ENCODE measurements at regions not wholly inside any gene's neighbourhood (a gene's known extent, or its start where the extent isn't known, plus 50 kb on each side); places are given as distances from the start of the nearest gene placed in this dataset.

DNA sequence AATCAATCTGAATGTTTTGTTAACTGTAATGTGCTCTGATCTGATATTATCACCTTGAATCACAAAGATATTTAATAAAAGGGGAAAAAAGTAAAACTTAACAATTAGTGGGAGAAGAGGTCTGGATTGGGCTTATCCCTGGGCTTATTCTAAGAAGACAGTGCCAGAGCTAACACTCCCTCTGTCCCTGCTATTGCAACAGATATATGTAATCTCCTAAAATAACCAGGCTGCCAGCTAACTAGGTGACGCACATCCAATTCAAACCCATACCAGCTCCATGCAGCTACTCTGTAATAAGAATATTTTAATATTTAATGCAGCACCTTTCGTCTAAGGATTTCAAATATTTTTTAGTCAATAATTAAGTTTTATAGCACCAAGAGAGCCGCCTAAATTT is 330.1 kb upstream of the MARCKS start:
- Histone ChIP-seq H3K9me3 (ENCODE audit: control insufficient read depth in 2 of 2, low read length in 2 of 2) (no peaks in the 10 kb centered on the region), H3K27me3 (ENCODE audit: control insufficient read depth in 1 of 2, insufficient read depth in 2 of 2, low read length in 2 of 2) (no peaks in the 10 kb centered on the region), H3K27ac (ENCODE audit: low read length) (no peak overlapping the region), H3K36me3 (ENCODE audit: control insufficient read depth in 2 of 2, insufficient read depth in 2 of 2, low read length in 2 of 2) (no peaks in the 10 kb centered on the region), H3K9ac (ENCODE audit: low read length in 2 of 2) (no peak overlapping the region), H3K4me3 (ENCODE audit: low read length in 2 of 2) (no peak overlapping the region), H3K4me1 (ENCODE audit: control insufficient read depth, insufficient read depth, low read length) (no peaks in the 10 kb centered on the region)

GRCh38 chr6:113528111-113528510 is 329.0 kb upstream of the MARCKS start:
- H3K36me3 ChIP-seq (ENCODE audit: control insufficient read depth in 2 of 2, insufficient read depth in 2 of 2, low read length in 2 of 2): no peaks in the 10 kb centered on the region
- no peak overlapping the region for H3K27ac ChIP-seq (ENCODE audit: low read length)
- no peak overlapping the region for H3K9ac ChIP-seq (ENCODE audit: low read length in 2 of 2)

DNA sequence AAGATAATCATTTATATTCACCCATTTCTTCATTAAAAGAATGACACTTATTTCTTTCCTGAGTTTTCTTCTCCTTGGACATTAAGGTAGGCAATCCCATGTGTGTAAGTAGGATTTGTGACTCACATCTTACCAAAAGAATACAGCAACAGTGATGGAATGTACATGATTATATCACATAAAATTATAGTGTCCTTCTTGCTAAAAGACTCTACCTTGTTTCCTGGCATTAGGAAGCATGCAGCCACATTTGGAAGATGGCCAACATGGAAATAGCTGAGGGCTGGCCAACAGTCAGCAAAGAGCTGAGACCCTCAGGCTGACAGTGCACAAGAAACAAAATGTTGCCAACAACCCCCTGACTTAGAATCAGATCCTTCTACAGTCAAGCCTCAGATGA is 327.9 kb upstream of the MARCKS start:
- Histone ChIP-seq H3K4me3 (ENCODE audit: low read length in 2 of 2) (no peak overlapping the region), H3K27ac (ENCODE audit: low read length) (no peak overlapping the region), H3K9ac (ENCODE audit: low read length in 2 of 2) (no peak overlapping the region), H3K27me3 (ENCODE audit: control insufficient read depth in 1 of 2, insufficient read depth in 2 of 2, low read length in 2 of 2) (no peaks in the 10 kb centered on the region), H3K4me1 (ENCODE audit: control insufficient read depth, insufficient read depth, low read length) (no peaks in the 10 kb centered on the region), H3K9me3 (ENCODE audit: control insufficient read depth in 2 of 2, low read length in 2 of 2) (no peaks in the 10 kb centered on the region), H3K36me3 (ENCODE audit: control insufficient read depth in 2 of 2, insufficient read depth in 2 of 2, low read length in 2 of 2) (no peaks in the 10 kb centered on the region)

More at GRCh38 chr6:113528111-113528510, 329.0 kb upstream of the MARCKS start:
- no peaks in the 10 kb centered on the region for H3K4me1 ChIP-seq (ENCODE audit: control insufficient read depth, insufficient read depth, low read length)
- H3K27me3 ChIP-seq (ENCODE audit: control insufficient read depth in 1 of 2, insufficient read depth in 2 of 2, low read length in 2 of 2): no peaks in the 10 kb centered on the region
- H3K4me3 ChIP-seq (ENCODE audit: low read length in 2 of 2): no peak overlapping the region
- no peaks in the 10 kb centered on the region for H3K9me3 ChIP-seq (ENCODE audit: control insufficient read depth in 2 of 2, low read length in 2 of 2)

DNA sequence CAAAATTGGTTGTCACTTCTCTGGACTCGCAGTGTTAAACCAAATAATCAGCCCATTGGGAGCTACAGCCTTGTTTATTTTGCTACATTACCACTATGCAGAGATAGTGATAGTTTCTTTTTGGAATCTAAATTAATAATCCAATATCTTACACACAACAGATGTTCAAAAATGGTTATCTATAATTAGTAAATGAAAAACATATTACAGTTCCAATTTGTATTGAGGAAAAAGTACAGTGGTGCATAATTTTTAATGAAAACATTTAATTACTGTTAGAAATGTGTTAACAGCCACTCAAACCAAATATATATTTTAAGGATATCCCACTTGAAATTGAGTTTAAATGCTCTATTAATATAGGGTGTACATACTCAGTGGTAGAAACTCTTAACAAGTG is 327.3 kb upstream of the MARCKS start:
- H3K4me1 ChIP-seq (ENCODE audit: control insufficient read depth, insufficient read depth, low read length): no peaks in the 10 kb centered on the region
- no peak overlapping the region for H3K27ac ChIP-seq (ENCODE audit: low read length)
- no peak overlapping the region for H3K9ac ChIP-seq (ENCODE audit: low read length in 2 of 2)
- no peaks in the 10 kb centered on the region for H3K27me3 ChIP-seq (ENCODE audit: control insufficient read depth in 1 of 2, insufficient read depth in 2 of 2, low read length in 2 of 2)
- no peak overlapping the region for H3K4me3 ChIP-seq (ENCODE audit: low read length in 2 of 2)
- no peaks in the 10 kb centered on the region for H3K36me3 ChIP-seq (ENCODE audit: control insufficient read depth in 2 of 2, insufficient read depth in 2 of 2, low read length in 2 of 2)
- H3K9me3 ChIP-seq (ENCODE audit: control insufficient read depth in 2 of 2, low read length in 2 of 2): no peaks in the 10 kb centered on the region

DNA sequence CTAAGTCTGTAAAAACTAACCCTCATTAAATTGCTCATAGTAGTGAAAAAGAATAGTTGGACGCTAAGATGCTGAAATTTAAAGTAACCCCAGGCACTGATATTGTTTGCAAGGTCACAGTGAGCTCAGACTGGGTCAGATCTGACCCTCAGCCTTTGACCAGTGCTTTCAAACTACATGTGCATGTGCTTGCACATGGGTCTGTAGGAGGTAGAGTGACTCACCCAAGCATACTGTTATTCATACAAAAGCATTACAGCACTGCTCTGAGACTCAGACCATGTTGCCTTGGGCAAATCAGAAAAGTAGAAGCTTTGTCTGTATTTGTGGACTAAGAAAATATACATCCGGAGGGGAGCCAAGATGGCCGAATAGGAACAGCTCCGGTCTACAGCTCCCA is 326.4 kb upstream of the MARCKS start:
- H3K36me3 ChIP-seq (ENCODE audit: control insufficient read depth in 2 of 2, insufficient read depth in 2 of 2, low read length in 2 of 2): no peaks in the 10 kb centered on the region
- H3K27me3 ChIP-seq (ENCODE audit: control insufficient read depth in 1 of 2, insufficient read depth in 2 of 2, low read length in 2 of 2): no peaks in the 10 kb centered on the region
- H3K9me3 ChIP-seq (ENCODE audit: control insufficient read depth in 2 of 2, low read length in 2 of 2): no peaks in the 10 kb centered on the region
- H3K9ac ChIP-seq (ENCODE audit: low read length in 2 of 2): no peak overlapping the region
- H3K4me3 ChIP-seq (ENCODE audit: low read length in 2 of 2): no peak overlapping the region
- no peaks in the 10 kb centered on the region for H3K4me1 ChIP-seq (ENCODE audit: control insufficient read depth, insufficient read depth, low read length)
- no peak overlapping the region for H3K27ac ChIP-seq (ENCODE audit: low read length)

GRCh38 chr6:113539202-113539601 is 317.9 kb upstream of the MARCKS start:
- Histone ChIP-seq H3K9ac (ENCODE audit: low read length in 2 of 2) (no peak overlapping the region), H3K4me3 (ENCODE audit: low read length in 2 of 2) (no peak overlapping the region), H3K9me3 (ENCODE audit: control insufficient read depth in 2 of 2, low read length in 2 of 2) (no peaks in the 10 kb centered on the region), H3K27me3 (ENCODE audit: control insufficient read depth in 1 of 2, insufficient read depth in 2 of 2, low read length in 2 of 2) (no peaks in the 10 kb centered on the region), H3K27ac (ENCODE audit: low read length) (no peak overlapping the region), H3K36me3 (ENCODE audit: control insufficient read depth in 2 of 2, insufficient read depth in 2 of 2, low read length in 2 of 2) (no peaks in the 10 kb centered on the region), H3K4me1 (ENCODE audit: control insufficient read depth, insufficient read depth, low read length) (no peaks in the 10 kb centered on the region)

GRCh38 chr6:113539623-113540022 is 317.5 kb upstream of the MARCKS start:
- Histone ChIP-seq H3K9ac (ENCODE audit: low read length in 2 of 2) (no peak overlapping the region), H3K36me3 (ENCODE audit: control insufficient read depth in 2 of 2, insufficient read depth in 2 of 2, low read length in 2 of 2) (no peaks in the 10 kb centered on the region), H3K4me3 (ENCODE audit: low read length in 2 of 2) (no peak overlapping the region), H3K9me3 (ENCODE audit: control insufficient read depth in 2 of 2, low read length in 2 of 2) (no peaks in the 10 kb centered on the region), H3K27ac (ENCODE audit: low read length) (no peak overlapping the region), H3K27me3 (ENCODE audit: control insufficient read depth in 1 of 2, insufficient read depth in 2 of 2, low read length in 2 of 2) (no peaks in the 10 kb centered on the region), H3K4me1 (ENCODE audit: control insufficient read depth, insufficient read depth, low read length) (no peaks in the 10 kb centered on the region)

DNA sequence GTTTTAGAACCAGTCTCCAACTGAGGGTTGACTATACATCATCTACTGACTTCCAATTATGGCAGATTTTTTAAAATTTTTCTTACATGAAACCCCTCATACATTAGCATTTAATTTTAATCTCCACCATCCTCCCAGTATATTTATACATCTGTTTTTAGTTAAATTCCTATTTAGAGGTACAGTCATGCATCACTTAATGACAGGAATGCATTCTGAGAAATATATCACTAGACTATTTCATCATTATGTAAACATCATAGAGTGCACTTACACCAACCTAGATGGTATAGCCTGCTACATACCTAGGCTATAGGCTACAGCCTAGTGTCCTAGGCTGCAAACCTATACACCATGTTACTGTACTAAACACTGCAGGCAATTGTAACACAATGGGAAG is 316.7 kb upstream of the MARCKS start:
- H3K27me3 ChIP-seq (ENCODE audit: control insufficient read depth in 1 of 2, insufficient read depth in 2 of 2, low read length in 2 of 2): no peaks in the 10 kb centered on the region
- no peak overlapping the region for H3K9ac ChIP-seq (ENCODE audit: low read length in 2 of 2)
- H3K4me3 ChIP-seq (ENCODE audit: low read length in 2 of 2): no peak overlapping the region
- no peaks in the 10 kb centered on the region for H3K36me3 ChIP-seq (ENCODE audit: control insufficient read depth in 2 of 2, insufficient read depth in 2 of 2, low read length in 2 of 2)
- no peaks in the 10 kb centered on the region for H3K9me3 ChIP-seq (ENCODE audit: control insufficient read depth in 2 of 2, low read length in 2 of 2)
- no peaks in the 10 kb centered on the region for H3K4me1 ChIP-seq (ENCODE audit: control insufficient read depth, insufficient read depth, low read length)
- no peak overlapping the region for H3K27ac ChIP-seq (ENCODE audit: low read length)

- H3K4me1 ChIP-seq (ENCODE audit: control insufficient read depth, insufficient read depth, low read length): no peaks in the 10 kb centered on the region
- H3K27ac ChIP-seq (ENCODE audit: low read length): no peak overlapping the region
- H3K27me3 ChIP-seq (ENCODE audit: control insufficient read depth in 1 of 2, insufficient read depth in 2 of 2, low read length in 2 of 2): no peaks in the 10 kb centered on the region
- no peak overlapping the region for H3K9ac ChIP-seq (ENCODE audit: low read length in 2 of 2)
- no peaks in the 10 kb centered on the region for H3K36me3 ChIP-seq (ENCODE audit: control insufficient read depth in 2 of 2, insufficient read depth in 2 of 2, low read length in 2 of 2)
- H3K4me3 ChIP-seq (ENCODE audit: low read length in 2 of 2): no peak overlapping the region
- H3K9me3 ChIP-seq (ENCODE audit: control insufficient read depth in 2 of 2, low read length in 2 of 2): no peaks in the 10 kb centered on the region
These were observed 306.0 kb upstream of the MARCKS start for GRCh38 chr6:113551168-113551567.

GRCh38 chr6:113556775-113557174 is 300.4 kb upstream of the MARCKS start:
- no peak overlapping the region for H3K9ac ChIP-seq (ENCODE audit: low read length in 2 of 2)
- H3K4me1 ChIP-seq (ENCODE audit: control insufficient read depth, insufficient read depth, low read length): no peaks in the 10 kb centered on the region
- no peaks in the 10 kb centered on the region for H3K27me3 ChIP-seq (ENCODE audit: control insufficient read depth in 1 of 2, insufficient read depth in 2 of 2, low read length in 2 of 2)
- no peak overlapping the region for H3K4me3 ChIP-seq (ENCODE audit: low read length in 2 of 2)
- H3K27ac ChIP-seq (ENCODE audit: low read length): no peak overlapping the region
- H3K9me3 ChIP-seq (ENCODE audit: control insufficient read depth in 2 of 2, low read length in 2 of 2): no peaks in the 10 kb centered on the region
- no peaks in the 10 kb centered on the region for H3K36me3 ChIP-seq (ENCODE audit: control insufficient read depth in 2 of 2, insufficient read depth in 2 of 2, low read length in 2 of 2)

GRCh38 chr6:113558431-113558830 is 298.7 kb upstream of the MARCKS start:
- H3K9ac ChIP-seq (ENCODE audit: low read length in 2 of 2): no peak overlapping the region
- no peaks in the 10 kb centered on the region for H3K4me1 ChIP-seq (ENCODE audit: control insufficient read depth, insufficient read depth, low read length)
- H3K9me3 ChIP-seq (ENCODE audit: control insufficient read depth in 2 of 2, low read length in 2 of 2): no peaks in the 10 kb centered on the region
- H3K27me3 ChIP-seq (ENCODE audit: control insufficient read depth in 1 of 2, insufficient read depth in 2 of 2, low read length in 2 of 2): no peaks in the 10 kb centered on the region
- H3K4me3 ChIP-seq (ENCODE audit: low read length in 2 of 2): no peak overlapping the region
- H3K27ac ChIP-seq (ENCODE audit: low read length): no peak overlapping the region
- H3K36me3 ChIP-seq (ENCODE audit: control insufficient read depth in 2 of 2, insufficient read depth in 2 of 2, low read length in 2 of 2): no peaks in the 10 kb centered on the region

DNA sequence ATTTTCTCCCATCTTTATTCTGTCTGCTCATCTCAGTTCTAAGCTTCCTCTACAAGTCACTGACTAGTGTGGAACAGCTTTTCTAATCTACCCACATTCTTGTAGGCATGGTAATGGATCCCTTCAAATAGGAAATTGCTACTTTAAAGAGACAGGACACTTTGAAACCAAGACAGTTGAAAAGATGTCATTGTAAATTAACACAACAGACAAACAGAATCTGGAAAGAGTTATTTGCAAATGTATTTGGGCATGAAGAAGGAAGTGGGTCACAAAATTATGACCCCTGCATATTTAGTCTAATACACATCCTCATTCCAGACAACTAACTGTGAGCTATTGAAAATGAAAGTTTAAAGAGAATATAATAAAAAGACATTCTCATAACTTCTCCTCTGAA is 298.2 kb upstream of the MARCKS start:
- H3K36me3 ChIP-seq (ENCODE audit: control insufficient read depth in 2 of 2, insufficient read depth in 2 of 2, low read length in 2 of 2): no peaks in the 10 kb centered on the region
- no peaks in the 10 kb centered on the region for H3K4me1 ChIP-seq (ENCODE audit: control insufficient read depth, insufficient read depth, low read length)
- no peak overlapping the region for H3K27ac ChIP-seq (ENCODE audit: low read length)
- no peaks in the 10 kb centered on the region for H3K27me3 ChIP-seq (ENCODE audit: control insufficient read depth in 1 of 2, insufficient read depth in 2 of 2, low read length in 2 of 2)
- H3K9ac ChIP-seq (ENCODE audit: low read length in 2 of 2): no peak overlapping the region
- H3K9me3 ChIP-seq (ENCODE audit: control insufficient read depth in 2 of 2, low read length in 2 of 2): no peaks in the 10 kb centered on the region
- H3K4me3 ChIP-seq (ENCODE audit: low read length in 2 of 2): no peak overlapping the region
